CD4-positive, alpha-beta memory T cell (primary cell): ENCODE measurements at regions not wholly inside any gene's neighbourhood (a gene's known extent, or its start where the extent isn't known, plus 50 kb on each side); places are given as distances from the start of the nearest gene placed in this dataset.

ENCODE experiments used
- CTCF ChIA-PET: fragments of 350-600 bp; sonication (Branson Sonifier 250); formaldehyde crosslinking; loops from one replicate; lab custom pipeline; 2021; ENCODE audit warnings: inconsistent platforms; ENCODE audit not compliant: partially characterized antibody; lab: Charles Lee
- POLR2A ChIA-PET: fragments of 350-600 bp; sonication (Branson Sonifier 250); formaldehyde crosslinking; loops from one replicate; lab custom pipeline; 2021; ENCODE audit not compliant: partially characterized antibody; lab: Charles Lee
- DNase-seq, 5 donors: peaks; one replicate each; pipeline versions ENCODE4 v3.0.0 to v3.0.0-alpha.2; 2020 to 2022; ENCODE audit warnings: mixed read lengths in 1 of 5
- H3K27ac ChIP-seq: one replicate; pipeline ENCODE4 v1.7.0; 2013; ENCODE audit warnings: low read depth, low read length
- H3K27me3 ChIP-seq: 2 replicates; pipeline ENCODE4 v1.7.0; 2013; ENCODE audit warnings: mild to moderate bottlenecking, low read length, moderate library complexity; ENCODE audit not compliant: insufficient read depth
- H3K36me3 ChIP-seq: 2 replicates; pipeline ENCODE4 v1.7.0; 2013; ENCODE audit warnings: mild to moderate bottlenecking, low read length, moderate library complexity; ENCODE audit not compliant: insufficient read depth
- H3K4me1 ChIP-seq: 2 replicates; pipeline ENCODE4 v1.7.0; 2013; ENCODE audit warnings: mild to moderate bottlenecking, low read length, moderate library complexity; ENCODE audit not compliant: insufficient read depth
- H3K4me3 ChIP-seq, 2 donors: one replicate each; pipeline ENCODE4 v1.7.0; 2013; ENCODE audit warnings: low read length in 2 of 2, mild to moderate bottlenecking in 1 of 2
- H3K9me3 ChIP-seq, 2 donors: one replicate each; pipeline ENCODE4 v1.7.0; 2013; ENCODE audit warnings: low read length in 2 of 2, control low read depth in 1 of 2; ENCODE audit not compliant: control insufficient read depth in 1 of 2
- H3K27ac Mint-ChIP-seq, 7 donors: one replicate each; pipeline ENCODE4 v1.8.0; 2020 to 2021; ENCODE audit warnings: mixed read lengths in 7 of 7, mild to moderate bottlenecking in 6 of 7, inconsistent platforms in 3 of 7, moderate library complexity in 3 of 7
- H3K27me3 Mint-ChIP-seq, 2 donors: one replicate each; pipeline ENCODE4 v1.8.0; 2020 to 2021; ENCODE audit warnings: mixed read lengths in 2 of 2
- H3K36me3 Mint-ChIP-seq, 2 donors: one replicate each; pipeline ENCODE4 v1.8.0; 2020 to 2021; ENCODE audit warnings: mixed read lengths in 2 of 2, inconsistent platforms in 1 of 2, mild to moderate bottlenecking in 1 of 2
- H3K4me1 Mint-ChIP-seq, 4 donors: one replicate each; pipeline ENCODE4 v1.8.0; 2020 to 2021; ENCODE audit warnings: mixed read lengths in 4 of 4, mild to moderate bottlenecking in 1 of 4
- H3K4me3 Mint-ChIP-seq, 8 donors: one replicate each; pipeline ENCODE4 v1.8.0; 2020 to 2021; ENCODE audit warnings: mixed read lengths in 8 of 8, mild to moderate bottlenecking in 7 of 8, moderate library complexity in 6 of 8, inconsistent platforms in 3 of 8
- H3K9me3 Mint-ChIP-seq, 8 donors: one replicate each; pipeline ENCODE4 v1.8.0; 2020 to 2021; ENCODE audit warnings: mixed read lengths in 8 of 8, mild to moderate bottlenecking in 5 of 8, inconsistent platforms in 3 of 8, moderate library complexity in 1 of 8
- intact Hi-C: fragments of 100-400 bp; cut with micrococcal nuclease; formaldehyde crosslinking; loops from one replicate; pipeline ENCODE4 v1.15.1; 2023

DNA sequence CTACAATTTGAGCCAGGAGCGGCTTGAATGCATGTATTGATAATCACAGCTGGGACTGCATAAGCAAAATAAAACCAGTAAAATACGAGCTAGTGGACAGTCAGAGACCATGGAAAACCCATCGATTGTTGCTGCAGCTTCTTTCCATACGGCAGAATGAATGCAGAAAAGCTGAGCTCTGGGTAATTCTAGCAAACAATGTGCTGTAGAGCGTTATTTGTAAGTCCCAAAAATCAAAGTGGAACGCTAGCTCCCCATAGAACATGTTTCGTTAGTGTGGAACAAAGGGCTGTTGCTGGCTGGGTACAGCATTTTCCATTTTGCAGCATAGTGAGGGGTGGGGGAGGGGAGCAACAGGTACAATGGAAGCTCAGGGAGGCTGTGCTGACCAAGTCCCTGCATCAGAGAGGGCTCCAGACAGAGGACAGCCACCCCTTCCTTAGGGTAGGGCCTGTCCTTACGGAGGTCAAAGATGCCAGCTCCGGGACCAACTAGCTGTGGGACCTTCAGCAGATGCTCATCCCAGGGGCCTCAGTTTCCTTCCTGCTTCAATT, 74.1 kb downstream of the BOD1L2 start:
- H3K4me1 Mint-ChIP-seq, result no peaks in the 10 kb centered on the region
- no peak overlapping the region for H3K27ac ChIP-seq
- peaks cover 0 to 2% (median 0%) of the 10 kb centered on the region in 8 donors for H3K9me3 Mint-ChIP-seq
- H3K36me3 ChIP-seq, result no peaks in the 10 kb centered on the region
- no peak overlapping the region for H3K27ac Mint-ChIP-seq
- no peak for DNase-seq
- no peaks in the 10 kb centered on the region for H3K4me1 ChIP-seq
- ChIA-PET POLR2A (no interaction called here), CTCF (no interaction called here)
- intact Hi-C loops, result no loop called here
- no peak overlapping the region for H3K4me3 Mint-ChIP-seq
- no peaks in the 10 kb centered on the region for H3K9me3 ChIP-seq
- H3K4me3 ChIP-seq, result no peak overlapping the region
- H3K36me3 Mint-ChIP-seq, result no peaks in the 10 kb centered on the region
- H3K27me3 Mint-ChIP-seq, result peaks cover 0 to 4% of the 10 kb centered on the region in 2 donors
- H3K27me3 ChIP-seq, result peaks cover 7% of the 10 kb centered on the region

DNA sequence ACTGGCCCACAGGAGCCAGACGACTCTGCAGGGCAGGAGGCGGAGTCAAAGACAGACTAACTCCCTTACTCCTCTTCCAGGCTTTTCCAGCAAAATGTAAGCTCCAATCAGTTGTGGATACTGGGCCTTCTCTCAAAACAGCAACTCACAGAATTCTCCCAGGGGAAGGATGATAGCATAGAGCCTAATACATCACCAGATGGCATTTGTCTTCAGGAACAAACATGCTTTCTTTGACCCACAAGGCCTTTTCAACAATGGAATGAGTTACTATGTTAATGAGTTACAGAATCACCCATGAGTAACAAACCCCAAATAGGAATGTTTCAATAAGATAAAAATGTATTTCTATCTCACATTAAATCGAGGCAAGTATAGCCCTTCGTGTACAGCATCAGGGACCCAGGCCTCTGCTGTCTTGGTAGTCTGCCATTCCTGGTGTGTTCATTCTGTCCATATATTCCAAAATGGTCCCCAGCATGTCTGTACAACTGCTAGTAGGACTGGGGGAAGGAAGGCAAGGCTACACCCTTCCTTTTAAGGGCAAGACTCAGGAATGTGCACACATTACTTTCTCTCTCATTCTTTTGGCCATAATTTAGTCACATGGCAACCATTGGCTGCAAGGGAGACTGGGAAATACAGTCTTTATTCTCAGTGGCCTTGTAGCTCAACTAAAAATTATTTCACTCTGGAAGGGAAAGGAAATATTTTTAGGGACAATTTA, 76.4 kb downstream of the BOD1L2 start:
- POLR2A ChIA-PET, result no interaction called here
- no peak overlapping the region for H3K4me3 ChIP-seq
- H3K4me1 Mint-ChIP-seq, result no peaks in the 10 kb centered on the region
- H3K9me3 ChIP-seq, result no peaks in the 10 kb centered on the region
- H3K27me3 ChIP-seq, result peaks cover 4% of the 10 kb centered on the region
- H3K4me1 ChIP-seq, result no peaks in the 10 kb centered on the region
- intact Hi-C loops, result no loop called here
- H3K4me3 Mint-ChIP-seq, result no peak overlapping the region
- peaks cover 4 to 8% of the 10 kb centered on the region in 2 donors for H3K27me3 Mint-ChIP-seq
- DNase-seq, result no peak
- H3K36me3 ChIP-seq, result no peaks in the 10 kb centered on the region
- no peak overlapping the region for H3K27ac ChIP-seq
- H3K36me3 Mint-ChIP-seq, result no peaks in the 10 kb centered on the region
- no peak overlapping the region for H3K27ac Mint-ChIP-seq
- CTCF ChIA-PET, result no interaction called here
- peaks cover 0 to 8% (median 4%) of the 10 kb centered on the region in 8 donors for H3K9me3 Mint-ChIP-seq

DNA sequence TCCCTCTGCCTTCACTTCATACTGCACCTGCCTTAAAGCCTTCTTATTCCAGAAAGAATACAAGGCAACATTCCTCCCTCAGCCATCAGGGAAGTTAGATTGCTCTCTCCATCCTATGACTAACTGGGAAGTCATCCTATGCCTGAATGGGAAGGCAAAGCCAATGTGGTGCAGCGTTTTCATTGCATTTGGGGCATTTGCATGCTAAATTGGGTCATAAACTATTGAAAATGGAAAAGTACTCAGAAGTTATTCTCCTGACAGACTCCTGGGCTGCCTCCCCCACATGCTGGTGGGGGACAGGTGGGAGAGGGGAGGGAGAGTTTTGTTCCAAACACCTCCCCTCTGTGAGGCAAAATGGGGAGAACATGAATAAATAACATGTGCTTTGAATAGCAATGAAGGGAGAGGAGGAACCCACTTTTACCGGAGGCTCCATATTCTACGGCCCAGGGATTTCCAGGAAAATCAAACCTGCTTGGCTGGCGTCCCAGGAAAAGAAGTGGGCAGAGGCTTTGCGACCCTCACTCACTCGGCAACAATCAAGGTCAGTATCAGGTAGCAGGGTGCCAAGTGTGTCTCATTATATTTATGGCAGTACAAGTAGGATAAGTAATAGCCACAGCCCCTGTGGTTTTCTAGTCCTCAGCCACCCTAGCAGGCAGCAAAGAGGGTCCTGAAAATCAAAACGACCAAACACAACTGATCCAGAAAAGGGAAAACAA, 84.1 kb downstream of the BOD1L2 start:
- Mint-ChIP-seq H3K36me3 (no peaks in the 10 kb centered on the region), H3K4me1 (no peaks in the 10 kb centered on the region), H3K27ac (no peak overlapping the region), H3K4me3 (no peak overlapping the region), H3K9me3 (peaks cover 0 to 19% (median 6%) of the 10 kb centered on the region in 8 donors), H3K27me3 (peaks cover 4 to 5% of the 10 kb centered on the region in 2 donors)
- ChIA-PET POLR2A (no interaction called here), CTCF (no interaction called here)
- intact Hi-C loops, result no loop called here
- no peaks in the 10 kb centered on the region for H3K36me3 ChIP-seq
- DNase-seq, result no peak
- no peaks in the 10 kb centered on the region for H3K27me3 ChIP-seq
- no peak overlapping the region for H3K27ac ChIP-seq
- no peak overlapping the region for H3K4me3 ChIP-seq
- no peaks in the 10 kb centered on the region for H3K9me3 ChIP-seq
- H3K4me1 ChIP-seq, result no peaks in the 10 kb centered on the region

DNA sequence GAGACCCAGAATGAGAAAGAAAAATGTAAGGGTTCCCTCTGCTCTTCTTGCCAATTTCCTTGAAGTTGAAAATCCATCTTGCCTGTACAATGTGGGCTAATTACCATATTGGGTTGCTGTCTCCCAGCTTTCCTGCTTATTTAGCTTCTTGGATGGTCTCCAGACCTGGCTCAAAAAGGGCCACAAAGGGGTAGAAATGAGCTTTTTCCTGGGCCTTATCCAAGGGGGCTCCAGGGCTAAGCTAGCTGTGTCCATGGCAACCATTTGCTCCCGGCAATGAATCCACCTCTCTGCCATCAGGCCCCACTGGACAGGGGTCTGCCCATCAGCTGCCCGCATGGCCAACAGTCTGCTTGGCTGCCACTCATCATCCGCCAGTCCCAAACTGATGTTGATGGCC, 85.0 kb downstream of the BOD1L2 start:
- Mint-ChIP-seq H3K27ac (no peak overlapping the region), H3K27me3 (peaks cover 0 to 1% of the 10 kb centered on the region in 2 donors), H3K4me1 (no peaks in the 10 kb centered on the region), H3K4me3 (no peak overlapping the region), H3K9me3 (peaks cover 0 to 14% (median under 1%) of the 10 kb centered on the region in 8 donors), H3K36me3 (no peaks in the 10 kb centered on the region)
- ChIA-PET POLR2A (no interaction called here), CTCF (no interaction called here)
- no peak for DNase-seq
- Histone ChIP-seq H3K9me3 (no peaks in the 10 kb centered on the region), H3K36me3 (no peaks in the 10 kb centered on the region), H3K27me3 (no peaks in the 10 kb centered on the region), H3K4me3 (no peak overlapping the region), H3K27ac (no peak overlapping the region), H3K4me1 (no peaks in the 10 kb centered on the region)
- intact Hi-C loops, result no loop called here

DNA sequence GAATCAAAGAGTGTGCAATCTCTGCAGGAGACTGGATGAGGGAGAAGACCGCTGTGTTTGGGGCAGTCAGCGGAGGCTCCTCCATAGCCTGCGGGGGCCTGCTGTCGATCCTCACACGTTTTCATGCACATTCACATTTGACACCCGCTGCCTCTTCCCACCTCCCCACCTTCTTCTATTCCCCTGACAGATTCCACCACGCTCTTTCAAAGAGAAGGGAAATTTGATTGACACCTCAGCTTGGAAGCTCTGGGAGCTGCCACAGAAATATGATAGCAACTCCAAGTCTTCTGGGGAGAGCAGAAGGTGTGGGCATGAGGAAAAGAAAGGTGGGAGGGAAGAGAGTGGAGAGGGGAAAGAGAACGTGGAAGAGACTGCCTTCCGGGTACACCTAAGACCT, 87.5 kb downstream of the BOD1L2 start:
- CTCF ChIA-PET, result no interaction called here
- DNase-seq, result no peak
- H3K27me3 ChIP-seq, result no peaks in the 10 kb centered on the region
- Mint-ChIP-seq H3K4me3 (no peak overlapping the region), H3K4me1 (no peaks in the 10 kb centered on the region), H3K27me3 (no peaks in the 10 kb centered on the region), H3K36me3 (no peaks in the 10 kb centered on the region), H3K9me3 (peaks cover 0 to 7% (median 0%) of the 10 kb centered on the region in 8 donors), H3K27ac (no peak overlapping the region)
- H3K4me1 ChIP-seq, result no peaks in the 10 kb centered on the region
- no peaks in the 10 kb centered on the region for H3K9me3 ChIP-seq
- H3K4me3 ChIP-seq, result no peak overlapping the region
- H3K27ac ChIP-seq, result no peak overlapping the region
- intact Hi-C loops, result no loop called here
- H3K36me3 ChIP-seq, result no peaks in the 10 kb centered on the region
- POLR2A ChIA-PET, result no interaction called here

DNA sequence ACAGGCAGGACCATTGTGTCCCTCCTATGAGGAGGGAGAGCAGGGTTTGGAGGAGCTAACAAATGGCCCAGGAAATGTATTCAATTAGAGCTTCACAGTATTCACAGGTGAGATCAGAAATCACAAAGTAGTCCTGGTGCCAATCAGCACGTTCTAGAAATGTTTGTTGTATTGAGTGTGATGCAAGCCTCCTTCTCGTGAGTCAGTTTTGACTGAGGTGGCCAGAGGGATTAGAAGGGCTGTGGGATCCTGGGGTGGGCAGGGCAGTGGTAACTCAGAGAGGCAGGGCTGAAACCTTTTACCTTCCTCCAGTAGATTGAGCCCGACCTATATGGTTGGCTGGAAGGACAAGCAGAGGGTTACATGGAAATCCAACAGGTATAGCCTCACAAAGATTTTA, 95.0 kb downstream of the BOD1L2 start:
- H3K4me1 ChIP-seq, result no peaks in the 10 kb centered on the region
- no peak overlapping the region for H3K27ac Mint-ChIP-seq
- POLR2A ChIA-PET, result no interaction called here
- H3K36me3 ChIP-seq, result no peaks in the 10 kb centered on the region
- no peaks in the 10 kb centered on the region for H3K9me3 Mint-ChIP-seq
- intact Hi-C loops, result no loop called here
- DNase-seq, result no peak
- H3K4me1 Mint-ChIP-seq, result no peaks in the 10 kb centered on the region
- H3K27me3 ChIP-seq, result no peaks in the 10 kb centered on the region
- H3K4me3 Mint-ChIP-seq, result no peak overlapping the region
- H3K9me3 ChIP-seq, result no peaks in the 10 kb centered on the region
- no peak overlapping the region for H3K27ac ChIP-seq
- H3K36me3 Mint-ChIP-seq, result no peaks in the 10 kb centered on the region
- no peak overlapping the region for H3K4me3 ChIP-seq
- CTCF ChIA-PET, result interaction anchor here (1.5 kb wide), 1 partner anchor 15 kb away, joined by 3 read pairs; no protein-coding TSS in a partner anchor
- peaks cover 0 to 3% of the 10 kb centered on the region in 2 donors for H3K27me3 Mint-ChIP-seq

DNA sequence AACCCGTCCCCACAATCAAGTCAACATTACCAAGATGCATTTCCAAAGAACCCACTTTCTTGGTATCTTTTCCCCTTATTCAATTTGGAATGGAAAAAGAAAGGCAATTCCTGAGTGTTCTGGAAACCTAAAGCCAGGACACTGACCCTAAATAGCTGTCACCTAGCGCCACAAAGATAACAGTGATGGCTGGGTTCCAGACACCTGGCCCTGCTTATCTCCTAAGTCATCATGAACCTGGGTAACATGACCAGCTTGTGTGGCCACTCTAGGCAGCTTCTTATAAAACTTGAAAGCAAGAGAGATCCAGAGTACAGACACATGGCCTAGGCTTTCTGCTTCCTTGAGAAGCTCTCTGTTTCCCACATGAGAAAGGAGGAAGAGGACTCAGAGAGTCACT, 95.4 kb downstream of the BOD1L2 start:
- peaks cover 0 to 3% of the 10 kb centered on the region in 2 donors for H3K27me3 Mint-ChIP-seq
- Histone ChIP-seq H3K4me1 (no peaks in the 10 kb centered on the region), H3K27me3 (no peaks in the 10 kb centered on the region), H3K9me3 (no peaks in the 10 kb centered on the region), H3K36me3 (no peaks in the 10 kb centered on the region), H3K27ac (no peak overlapping the region), H3K4me3 (no peak overlapping the region)
- no peak overlapping the region for H3K4me3 Mint-ChIP-seq
- intact Hi-C loops, result no loop called here
- H3K27ac Mint-ChIP-seq, result no peak overlapping the region
- ChIA-PET CTCF (no interaction called here), POLR2A (no interaction called here)
- H3K4me1 Mint-ChIP-seq, result no peaks in the 10 kb centered on the region
- H3K9me3 Mint-ChIP-seq, result no peaks in the 10 kb centered on the region
- H3K36me3 Mint-ChIP-seq, result no peaks in the 10 kb centered on the region
- DNase-seq, result no peak
